ENCODE measurements at regions not wholly inside any gene's neighbourhood (a gene's known extent, or its start where the extent isn't known, plus 50 kb on each side); places are given as distances from the start of the nearest gene placed in this dataset.
"Not testable (repeated sequence)": the region's sequence is repeated elsewhere in the genome, so short reads cannot be mapped to it uniquely, and the experiment has no call there.

GRCh38 chr7:125828153-125828700 lies 898.6 kb upstream of the POT1 start:
- no peak for DNase-seq

- DNase-seq, result no peak
These were observed 893.9 kb upstream of the POT1 start for GRCh38 chr7:125823538-125823937.

- no peak for DNase-seq
These were observed 890.9 kb upstream of the POT1 start for GRCh38 chr7:125820495-125820894.

GRCh38 chr7:125814100-125814499 lies 884.5 kb upstream of the POT1 start:
- no peak for DNase-seq

- DNase-seq, result not testable (repeated sequence)
These were observed 876.9 kb upstream of the POT1 start for GRCh38 chr7:125806491-125806890.

GRCh38 chr7:125804273-125804672 lies 874.6 kb upstream of the POT1 start:
- no peak for DNase-seq

- no peak for DNase-seq
These were observed 850.5 kb upstream of the POT1 start for GRCh38 chr7:125780153-125780552.

- no peak for DNase-seq
These were observed 845.7 kb upstream of the POT1 start for GRCh38 chr7:125775317-125775716.

- no peak for DNase-seq
These were observed 843.6 kb upstream of the POT1 start for GRCh38 chr7:125773113-125773785.

GRCh38 chr7:125747966-125748365 lies 818.3 kb upstream of the POT1 start:
- no peak for DNase-seq

- DNase-seq, result no peak
These were observed 816.9 kb upstream of the POT1 start for GRCh38 chr7:125746510-125746909.

- DNase-seq, result no peak
These were observed 797.6 kb upstream of the POT1 start for GRCh38 chr7:125727215-125727614.

- no peak for DNase-seq
These were observed 766.0 kb upstream of the POT1 start for GRCh38 chr7:125695626-125696025.

- no peak for DNase-seq
These were observed 753.5 kb upstream of the POT1 start for GRCh38 chr7:125683156-125683555.

- no peak for DNase-seq
These were observed 751.9 kb upstream of the POT1 start for GRCh38 chr7:125681508-125681907.

- no peak for DNase-seq
These were observed 749.1 kb upstream of the POT1 start for GRCh38 chr7:125678771-125679170.

GRCh38 chr7:125675640-125676039 lies 746.0 kb upstream of the POT1 start:
- no peak for DNase-seq

- no peak for DNase-seq
These were observed 745.5 kb upstream of the POT1 start for GRCh38 chr7:125675169-125675568.

GRCh38 chr7:125670926-125671572 lies 741.4 kb upstream of the POT1 start:
- DNase-seq, result peak; percentile 4

GRCh38 chr7:125668321-125668993 lies 738.8 kb upstream of the POT1 start:
- DNase-seq, result no peak

GRCh38 chr7:125664625-125665024 lies 735.0 kb upstream of the POT1 start:
- DNase-seq, result no peak

- DNase-seq, result no peak
These were observed 734.3 kb upstream of the POT1 start for GRCh38 chr7:125663961-125664360.

- DNase-seq, result no peak
These were observed 732.1 kb upstream of the POT1 start for GRCh38 chr7:125661677-125662076.

GRCh38 chr7:125661006-125661405 lies 731.4 kb upstream of the POT1 start:
- DNase-seq, result no peak
